NCI-H446 (cell line): ENCODE measurements at regions not wholly inside any gene's neighbourhood (a gene's known extent, or its start where the extent isn't known, plus 50 kb on each side); places are given as distances from the start of the nearest gene placed in this dataset.
A peak's percentile ranks its signal among the peaks of the same experiment; 100 is the strongest.

ENCODE experiments used
- DNase-seq, 2 experiments: peaks; one replicate each; lab custom pipeline; 2025; lab: John Stamatoyannopoulos, UW

- DNase-seq: no peak
These were observed 143.3 kb downstream of the FTCDNL1 start for GRCh38 chr2:199707593-199708185.

GRCh38 chr2:199705538-199705937 lies 145.5 kb downstream of the FTCDNL1 start:
- DNase-seq: no peak

- DNase-seq: peak; percentile 5 to 45
These were observed 146.4 kb downstream of the FTCDNL1 start for GRCh38 chr2:199704358-199705238.

GRCh38 chr2:199703199-199703598 lies 147.8 kb downstream of the FTCDNL1 start:
- DNase-seq: no peak

GRCh38 chr2:199697469-199697868 lies 153.5 kb downstream of the FTCDNL1 start:
- DNase-seq: no peak

- no peak for DNase-seq
These were observed 154.9 kb downstream of the FTCDNL1 start for GRCh38 chr2:199696048-199696447.

- no peak for DNase-seq
These were observed 157.1 kb downstream of the FTCDNL1 start for GRCh38 chr2:199693861-199694260.

GRCh38 chr2:199692489-199692888 lies 158.5 kb downstream of the FTCDNL1 start:
- peak in 1 of 2 experiments; percentile 5 for DNase-seq

- DNase-seq: no peak
These were observed 160.8 kb downstream of the FTCDNL1 start for GRCh38 chr2:199690225-199690624.

- no peak for DNase-seq
These were observed 165.3 kb downstream of the FTCDNL1 start for GRCh38 chr2:199685669-199686068.

GRCh38 chr2:199684832-199685231 lies 166.2 kb downstream of the FTCDNL1 start:
- DNase-seq: no peak

GRCh38 chr2:199684168-199684567 lies 166.8 kb downstream of the FTCDNL1 start:
- no peak for DNase-seq

- no peak for DNase-seq
These were observed 169.0 kb downstream of the FTCDNL1 start for GRCh38 chr2:199682001-199682400.

- DNase-seq: no peak
These were observed 170.5 kb downstream of the FTCDNL1 start for GRCh38 chr2:199680482-199680881.

- DNase-seq: no peak
These were observed 171.1 kb downstream of the FTCDNL1 start for GRCh38 chr2:199679883-199680282.

- no peak for DNase-seq
These were observed 173.1 kb downstream of the FTCDNL1 start for GRCh38 chr2:199677881-199678280.

GRCh38 chr2:199668645-199669044 lies 182.3 kb downstream of the FTCDNL1 start:
- DNase-seq: no peak

- no peak for DNase-seq
These were observed 187.8 kb downstream of the FTCDNL1 start for GRCh38 chr2:199663157-199663556.

GRCh38 chr2:199662255-199662654 lies 188.7 kb downstream of the FTCDNL1 start:
- DNase-seq: peak in 1 of 2 experiments; percentile 27

- no peak for DNase-seq
These were observed 190.8 kb downstream of the FTCDNL1 start for GRCh38 chr2:199660167-199660566.

- DNase-seq: peak in 1 of 2 experiments; percentile 58
These were observed 191.8 kb downstream of the FTCDNL1 start for GRCh38 chr2:199659207-199659606.

- no peak for DNase-seq
These were observed 188.7 kb upstream of the SATB2 start for GRCh38 chr2:199646439-199646838.

- no peak for DNase-seq
These were observed 173.4 kb upstream of the SATB2 start for GRCh38 chr2:199631129-199631528.
